ENCODE measurements at regions not wholly inside any gene's neighbourhood (a gene's known extent, or its start where the extent isn't known, plus 50 kb on each side); places are given as distances from the start of the nearest gene placed in this dataset.

DNA sequence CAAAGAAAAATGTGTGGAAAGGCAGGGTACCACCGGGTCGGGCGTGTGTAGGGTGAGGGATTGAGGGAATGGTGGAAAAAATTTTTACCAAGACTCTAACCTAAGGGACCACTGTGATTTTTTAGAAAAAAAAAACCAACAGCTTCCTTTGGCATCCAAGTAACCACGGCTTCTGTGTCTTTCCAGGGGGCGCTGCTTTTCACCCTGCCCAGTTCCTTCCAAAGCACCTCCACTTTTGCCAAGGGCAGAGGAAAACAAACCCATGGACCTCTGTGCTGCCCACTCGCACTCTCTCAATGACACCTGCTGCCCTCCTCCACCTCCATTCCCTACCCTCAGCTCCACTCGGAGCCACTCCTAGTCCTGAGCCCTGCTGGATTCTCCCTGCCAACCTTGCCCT is 381.0 kb downstream of the ENC1 start:
- no peak for DNase-seq (ENCODE audit: low read depth)

DNA sequence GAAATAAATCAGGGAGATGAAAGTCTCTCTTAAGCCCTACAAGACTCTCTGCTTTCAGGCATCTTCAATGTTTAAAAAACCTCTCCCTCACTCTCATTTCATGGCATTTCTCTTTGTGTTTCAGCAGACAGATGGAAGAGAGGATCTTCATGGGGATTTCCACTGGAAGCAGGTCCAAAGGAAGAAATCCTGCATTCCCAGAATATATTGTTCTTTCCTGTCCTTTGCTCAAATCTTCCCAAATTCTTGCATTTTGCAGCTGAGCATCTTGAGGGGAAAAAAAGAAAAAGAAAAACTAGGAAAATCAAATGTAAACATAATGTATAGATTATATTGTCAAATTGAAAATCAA is 382.2 kb downstream of the ENC1 start:
- DNase-seq (ENCODE audit: low read depth), result no peak

DNA sequence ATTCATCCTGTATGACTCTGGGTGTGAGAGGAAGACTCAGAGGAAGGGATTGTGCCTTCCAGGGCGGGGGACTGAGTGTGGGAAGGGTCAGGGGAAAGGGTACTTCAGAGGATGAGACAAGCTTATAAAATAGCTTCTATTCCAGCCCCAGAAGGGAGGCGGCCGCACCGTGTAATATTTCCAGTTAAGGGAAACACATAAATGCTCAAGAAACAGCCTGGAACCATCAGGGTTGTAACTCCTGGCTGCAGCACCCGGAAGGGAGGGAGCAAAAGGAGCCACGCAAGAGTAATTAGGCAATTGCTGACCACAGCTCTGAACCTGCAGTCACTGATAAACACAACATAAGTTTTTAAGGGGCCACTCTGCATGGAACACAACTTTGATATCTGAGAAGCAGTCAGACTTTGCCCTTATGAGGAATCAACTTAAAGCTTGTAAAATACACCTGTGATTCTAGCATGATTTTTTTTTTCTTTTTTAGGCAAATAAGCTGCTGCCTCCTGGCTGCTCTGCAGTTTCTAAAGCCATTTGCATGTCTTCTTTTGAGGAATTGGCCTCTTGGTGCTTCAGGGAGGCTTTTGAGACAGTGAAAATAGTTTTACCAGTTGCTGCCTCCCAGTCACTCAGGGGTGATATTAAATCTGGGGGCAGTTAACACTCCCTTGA is 382.7 kb downstream of the ENC1 start:
- peak; percentile 38 for DNase-seq (ENCODE audit: low read depth)

DNA sequence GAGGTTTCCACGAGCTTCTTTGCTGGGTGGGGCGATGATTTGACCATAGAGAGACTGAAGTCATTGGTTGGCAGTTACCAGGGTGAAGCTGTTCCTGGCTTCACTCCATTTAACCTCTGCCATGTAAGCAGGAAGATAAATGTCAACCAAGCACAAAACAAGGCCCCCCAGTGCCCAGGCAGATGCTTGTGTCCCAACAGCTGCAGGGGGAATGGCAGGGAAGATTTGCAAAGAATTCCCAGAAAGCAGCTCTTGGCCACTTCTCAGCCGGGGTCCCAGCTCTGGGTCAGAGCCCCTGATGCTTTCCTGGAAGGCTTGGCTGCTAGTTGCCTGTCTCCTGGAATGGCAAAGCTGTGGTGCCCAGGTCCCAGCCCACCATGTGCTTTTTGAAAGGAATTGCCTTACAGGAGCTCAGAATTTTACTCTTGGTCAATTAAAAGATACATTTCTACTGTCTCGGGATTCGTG is 383.4 kb downstream of the ENC1 start:
- no peak for DNase-seq (ENCODE audit: low read depth)

DNA sequence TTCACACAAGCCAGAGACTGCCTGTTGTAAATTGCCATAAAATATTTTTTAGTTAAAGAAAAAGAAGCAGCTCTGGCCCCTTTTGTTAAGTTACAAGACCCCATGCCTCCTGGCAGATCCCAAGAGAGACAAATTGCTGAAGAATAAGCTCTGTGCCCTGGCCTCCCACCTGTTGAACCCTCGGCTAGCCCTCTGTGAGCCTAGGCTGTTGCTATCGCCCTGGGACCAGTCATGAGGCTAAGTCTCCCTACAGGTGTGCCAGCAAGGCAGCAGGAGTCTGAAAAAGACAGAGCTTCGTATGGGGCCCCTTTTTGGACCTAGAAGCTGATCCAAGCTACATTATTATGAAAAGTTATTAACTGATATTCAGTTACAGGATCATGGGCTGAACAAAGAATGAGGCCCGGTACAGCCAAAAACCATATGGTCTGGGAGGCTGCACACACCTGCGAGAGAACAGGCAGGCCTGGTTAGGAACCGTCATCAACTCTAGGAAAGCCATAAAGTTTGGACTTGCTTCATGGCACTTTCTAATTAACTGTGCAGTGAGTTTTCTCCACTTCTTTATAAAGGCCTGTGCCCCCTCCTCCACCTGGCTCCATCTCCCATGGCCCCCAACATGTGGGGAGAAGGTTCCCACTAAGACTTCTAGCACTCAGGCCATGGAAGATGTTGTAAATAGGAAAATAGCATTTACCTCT is 384.7 kb downstream of the ENC1 start:
- no peak for DNase-seq (ENCODE audit: low read depth)

DNA sequence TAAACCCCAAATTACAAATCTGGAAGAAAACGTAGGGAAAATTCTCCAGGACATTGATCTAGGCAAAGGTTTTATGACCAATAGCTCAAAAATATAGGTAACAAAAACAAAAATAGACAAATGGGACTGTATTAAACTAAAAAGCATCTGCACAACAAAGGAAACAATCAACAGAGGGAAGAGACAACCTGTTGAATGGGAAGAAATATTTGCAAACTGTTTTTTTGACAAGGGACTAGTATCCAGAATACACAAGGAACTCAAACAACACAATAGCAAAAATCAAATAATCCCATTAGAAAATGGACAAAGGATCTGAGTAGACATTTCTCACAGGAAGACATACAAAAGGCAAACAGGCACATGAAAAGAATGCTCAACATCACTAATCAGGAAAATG is 386.3 kb downstream of the ENC1 start:
- DNase-seq (ENCODE audit: low read depth), result no peak

DNA sequence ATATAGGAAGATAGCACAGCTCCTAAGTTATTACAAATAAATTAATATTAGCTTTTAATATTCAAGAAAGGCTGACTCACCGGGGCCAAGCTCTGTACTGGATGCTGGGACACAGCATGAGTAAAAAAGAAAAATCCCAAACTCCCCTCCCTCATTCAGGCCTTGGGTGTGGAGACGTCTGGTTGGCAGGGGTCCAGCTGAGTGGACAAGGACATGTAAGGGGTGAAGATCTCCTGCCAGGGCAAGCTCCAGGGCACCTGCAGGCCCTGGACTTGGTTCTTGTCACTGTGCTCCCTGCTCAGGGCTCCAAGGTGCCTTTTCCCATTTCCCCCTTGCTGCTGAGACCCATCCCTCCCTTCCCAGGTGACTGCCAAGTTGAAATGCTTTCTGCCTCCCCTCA is 388.5 kb downstream of the ENC1 start:
- DNase-seq (ENCODE audit: low read depth), result no peak

DNA sequence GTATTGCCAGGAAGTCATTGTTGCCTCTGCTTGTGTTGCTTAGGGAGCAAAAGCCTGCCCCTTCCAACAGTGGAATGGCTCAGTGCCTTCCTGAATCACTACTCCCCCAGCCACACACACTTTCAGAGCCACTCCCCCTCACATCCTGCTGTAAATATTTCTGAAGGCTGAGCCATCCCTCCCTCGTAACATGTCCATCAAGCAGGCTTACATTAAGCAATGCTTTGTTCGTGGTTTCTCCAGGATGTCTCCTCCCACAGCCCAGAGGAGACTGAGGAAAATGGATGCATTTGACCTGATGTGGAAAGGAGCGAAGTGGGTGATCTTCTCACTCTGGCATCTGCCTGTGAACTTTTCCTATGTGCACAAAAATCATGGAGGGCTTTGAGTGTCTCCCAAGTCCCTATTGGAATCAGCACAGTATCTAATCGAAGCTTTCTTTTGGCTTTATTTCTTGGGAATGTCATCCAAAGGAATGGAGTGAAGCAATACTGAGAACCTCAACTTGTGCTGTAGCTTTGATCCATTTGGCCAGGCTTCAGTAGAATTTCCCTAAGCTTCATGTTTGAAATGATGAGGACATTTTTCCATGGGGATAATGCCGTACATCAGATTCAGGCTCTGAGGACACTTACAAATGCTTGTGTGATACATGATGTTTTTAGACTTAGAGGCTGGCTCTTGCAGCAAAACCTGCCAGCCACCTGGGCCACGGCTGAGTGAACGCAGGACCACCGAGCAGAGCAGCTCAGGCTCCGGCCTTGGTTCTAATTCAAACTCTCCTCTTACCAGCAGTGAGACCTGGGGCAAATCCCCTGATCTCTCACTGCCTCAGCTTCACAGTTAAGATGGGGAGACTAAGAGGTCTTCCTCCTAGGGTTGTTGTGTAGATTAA is 389.1 kb downstream of the ENC1 start:
- DNase-seq (ENCODE audit: low read depth), result peak; percentile 96

DNA sequence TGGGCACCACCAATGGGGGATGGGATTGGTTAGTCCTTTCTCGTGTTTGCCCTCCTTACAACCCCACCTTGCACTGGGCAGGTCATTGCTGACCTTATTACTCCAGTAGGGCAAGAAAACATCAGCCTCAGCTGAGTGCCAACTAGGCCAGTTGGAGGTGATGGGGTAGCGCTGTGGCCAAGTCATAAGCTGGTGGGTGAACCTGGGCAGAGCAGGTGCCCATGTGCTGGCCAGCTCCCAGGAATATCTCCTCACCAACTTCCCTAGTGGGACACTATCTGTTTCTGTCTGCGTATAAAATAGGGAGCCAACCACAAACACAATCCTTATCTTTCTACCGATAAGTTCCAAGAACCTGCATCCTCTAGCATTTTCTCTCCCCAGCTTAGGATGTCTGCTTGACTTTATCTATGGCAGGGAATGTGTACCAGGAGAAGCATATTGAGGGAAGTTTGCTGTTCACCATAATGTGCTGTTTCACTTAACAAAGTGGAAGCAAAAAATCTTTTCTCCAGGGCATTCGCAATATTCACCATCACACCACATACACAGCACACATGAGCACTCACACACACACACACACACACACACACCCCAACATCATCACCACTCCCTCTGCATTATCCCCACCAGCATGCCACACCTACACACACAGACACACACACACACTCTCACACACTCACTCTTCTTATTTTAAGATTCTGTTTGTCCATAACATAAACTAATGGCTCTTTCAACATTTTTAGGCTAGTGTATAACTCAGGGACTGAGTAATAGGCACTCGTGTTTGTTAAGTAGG is 390.0 kb downstream of the ENC1 start:
- no peak for DNase-seq (ENCODE audit: low read depth)

DNA sequence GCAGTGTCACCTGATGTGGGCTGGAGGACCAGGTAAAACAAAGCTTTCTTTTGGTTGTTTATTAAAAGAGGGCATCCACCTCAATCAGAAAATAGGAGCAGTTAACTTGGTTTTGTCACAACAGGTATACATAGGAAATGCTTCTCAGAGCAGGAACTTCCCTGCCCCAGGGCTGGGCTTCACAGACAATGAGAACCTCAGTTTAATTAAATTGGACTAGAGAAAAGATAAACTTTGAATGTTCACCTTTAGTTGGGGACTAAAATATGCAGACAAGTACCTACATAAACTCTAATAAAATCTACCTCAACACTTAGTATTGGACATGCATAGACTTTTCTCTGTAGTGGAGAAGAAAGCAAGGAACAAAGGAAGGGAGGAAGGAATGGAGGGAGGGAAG is 392.0 kb downstream of the ENC1 start:
- no peak for DNase-seq (ENCODE audit: low read depth)

DNA sequence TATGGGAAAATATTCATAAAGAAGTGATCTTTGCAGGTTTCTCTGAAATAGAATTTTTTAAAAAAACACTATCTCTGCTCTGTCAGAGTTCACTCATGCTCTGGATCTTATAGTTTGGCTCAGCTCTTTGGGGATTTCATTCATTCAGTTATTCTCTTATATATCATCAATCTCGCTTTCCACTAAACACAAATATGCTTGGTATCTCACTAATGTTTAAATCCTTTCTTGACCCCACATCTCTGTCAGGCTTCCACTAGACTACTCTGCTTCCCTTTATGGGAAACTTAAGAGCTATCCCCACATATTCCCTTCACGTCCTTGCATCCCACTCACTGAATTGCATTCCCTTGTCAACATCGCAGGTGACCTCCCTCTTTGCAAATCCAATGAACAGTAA is 396.1 kb downstream of the ENC1 start:
- no peak for DNase-seq (ENCODE audit: low read depth)

DNA sequence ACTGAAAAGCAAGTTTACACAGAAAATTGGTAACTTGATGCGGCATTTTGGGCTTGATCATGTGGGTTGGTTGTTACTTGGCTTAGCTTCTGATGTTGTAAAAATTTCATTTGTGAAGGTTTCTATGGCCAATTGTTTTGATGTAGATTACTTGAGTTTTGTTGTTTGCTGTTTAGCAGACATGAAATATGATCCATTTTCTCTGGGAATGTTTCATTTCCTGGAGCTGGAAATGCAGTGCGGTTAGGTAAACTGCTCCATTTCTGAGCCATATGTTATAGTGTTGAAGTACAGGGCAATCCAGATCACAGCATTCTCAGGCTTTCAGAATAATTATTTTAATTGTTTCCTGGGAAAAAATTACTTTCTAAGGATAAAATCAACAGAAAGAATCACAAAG is 396.9 kb downstream of the ENC1 start:
- DNase-seq (ENCODE audit: low read depth), result peak; percentile 53

DNA sequence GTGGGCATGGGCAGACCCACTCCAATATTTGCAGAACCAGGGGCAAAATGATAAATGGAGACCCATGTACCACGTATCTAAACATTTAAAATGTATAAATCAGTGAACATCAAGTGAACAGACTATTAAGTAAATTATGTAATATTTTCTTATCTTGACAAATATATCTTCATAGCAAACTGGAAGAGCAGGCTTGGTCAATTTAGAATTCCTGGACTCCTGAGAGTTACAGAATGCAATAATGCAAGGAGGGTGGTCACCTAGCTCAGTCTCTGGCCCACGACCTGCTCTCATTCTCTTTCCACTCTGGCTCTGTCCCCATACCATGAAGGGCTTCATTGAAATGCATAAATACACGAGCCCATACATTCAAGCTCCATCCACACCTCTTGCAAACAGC is 398.0 kb downstream of the ENC1 start:
- no peak for DNase-seq (ENCODE audit: low read depth)

DNA sequence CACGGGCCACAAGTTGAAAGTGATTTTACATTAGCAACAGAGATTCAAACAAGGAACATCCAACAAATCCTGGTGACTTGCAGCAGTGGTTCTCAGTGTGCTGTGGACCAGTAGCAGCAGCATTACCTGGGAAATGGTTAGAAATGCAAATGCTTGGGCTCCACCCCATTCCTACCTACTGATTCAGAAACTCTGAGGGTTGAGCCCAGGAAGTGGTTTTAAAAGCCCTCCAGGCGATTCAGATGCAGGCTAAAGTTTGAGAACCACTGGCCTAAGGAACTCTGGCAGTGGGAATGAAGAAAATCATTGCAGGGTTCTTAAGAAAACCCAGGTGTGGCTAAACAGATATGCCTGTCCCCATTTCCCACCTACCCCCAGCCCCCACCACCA is 398.8 kb downstream of the ENC1 start:
- DNase-seq (ENCODE audit: low read depth), result peak; percentile 98

DNA sequence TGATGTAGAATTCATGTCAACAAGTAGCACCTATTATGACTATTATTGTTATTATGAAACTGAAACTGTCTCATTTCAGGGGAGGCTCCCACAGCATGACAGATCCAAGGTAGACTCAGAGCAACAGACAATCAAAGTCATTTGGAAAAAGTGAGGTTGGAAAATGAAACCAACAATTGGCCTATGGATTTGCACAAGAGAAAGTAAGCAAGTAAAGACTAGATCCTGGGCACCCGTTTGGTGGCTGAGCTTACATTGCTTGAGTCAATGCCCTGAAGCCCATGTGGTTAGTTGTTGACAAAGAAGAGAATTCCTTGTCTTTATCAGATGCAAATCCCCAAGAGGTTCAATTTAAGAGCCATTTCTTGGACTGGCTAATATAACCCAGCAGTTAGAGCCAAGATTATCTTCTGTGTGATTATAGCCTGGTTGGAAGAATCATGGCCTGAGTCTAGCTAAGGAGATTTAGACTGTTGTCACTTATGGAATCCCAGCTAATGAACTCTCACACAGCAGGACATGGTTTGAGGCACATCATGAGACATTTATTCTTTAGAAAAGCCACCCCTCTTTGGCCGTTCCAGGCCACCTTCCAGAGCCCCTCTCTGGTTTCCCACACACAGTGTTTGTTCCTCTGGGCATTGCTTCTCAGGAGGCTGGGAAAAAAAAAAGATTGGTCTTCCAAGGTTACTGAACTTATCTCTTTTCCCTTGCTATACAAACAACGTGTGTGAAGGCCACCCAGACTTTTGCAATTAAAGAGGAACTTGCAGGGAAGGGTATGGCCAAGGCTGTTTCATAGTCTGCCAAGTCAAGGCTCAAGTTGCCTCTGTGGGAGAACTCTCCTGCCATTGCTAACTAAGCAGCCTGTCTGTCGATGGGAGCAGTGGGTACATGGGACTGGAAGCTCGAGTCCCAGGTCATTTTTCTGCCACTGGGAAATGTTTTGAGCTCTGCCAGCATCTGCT is 399.5 kb downstream of the ENC1 start:
- peak; percentile 97 for DNase-seq (ENCODE audit: low read depth)

DNA sequence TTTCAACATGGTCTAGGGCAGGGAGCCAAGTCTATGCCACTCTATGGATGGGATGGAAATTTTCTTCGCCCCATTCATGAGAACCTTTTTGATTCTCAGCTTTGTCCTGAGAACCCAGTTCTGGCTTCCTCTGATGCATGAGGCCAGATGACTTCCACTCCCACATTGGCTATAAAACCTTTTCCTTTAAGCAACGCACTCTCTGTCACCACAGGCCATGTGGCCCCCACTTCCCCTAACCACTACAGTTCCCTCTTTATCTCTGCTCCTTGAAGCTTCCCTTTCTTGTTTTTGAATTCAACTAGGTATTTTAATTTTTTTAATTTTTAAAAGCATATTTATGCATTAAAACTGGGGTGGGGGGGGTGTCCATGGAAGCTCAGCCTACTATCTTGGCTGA is 401.3 kb downstream of the ENC1 start:
- no peak for DNase-seq (ENCODE audit: low read depth)

DNA sequence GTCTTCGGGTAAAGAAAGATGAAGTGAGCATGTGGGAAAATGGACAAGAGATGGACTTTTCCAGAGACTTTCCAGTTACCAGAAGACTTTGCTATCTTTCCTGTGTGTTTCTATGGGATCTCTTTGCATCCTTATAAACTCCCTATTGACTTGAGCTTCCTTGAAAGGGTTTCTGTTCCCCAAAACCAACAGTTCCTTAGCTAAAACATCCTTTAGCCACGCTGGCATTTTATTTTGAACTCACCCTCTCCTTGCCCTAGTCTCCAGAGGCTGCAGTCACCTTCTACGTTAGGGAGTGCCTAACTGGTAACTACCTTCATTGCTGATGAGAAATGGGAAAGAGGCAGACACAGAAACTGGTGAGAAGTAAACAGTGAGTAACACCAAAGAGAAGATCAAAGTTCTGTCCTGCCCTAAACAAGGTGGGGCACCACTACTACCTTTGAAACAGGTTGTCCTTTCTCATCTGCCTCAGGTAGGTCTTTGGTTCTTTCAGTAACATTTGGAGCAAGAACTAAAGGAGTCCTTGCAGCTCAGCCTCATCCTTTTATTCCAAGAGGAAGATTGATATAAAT is 402.9 kb downstream of the ENC1 start:
- DNase-seq (ENCODE audit: low read depth), result no peak

DNA sequence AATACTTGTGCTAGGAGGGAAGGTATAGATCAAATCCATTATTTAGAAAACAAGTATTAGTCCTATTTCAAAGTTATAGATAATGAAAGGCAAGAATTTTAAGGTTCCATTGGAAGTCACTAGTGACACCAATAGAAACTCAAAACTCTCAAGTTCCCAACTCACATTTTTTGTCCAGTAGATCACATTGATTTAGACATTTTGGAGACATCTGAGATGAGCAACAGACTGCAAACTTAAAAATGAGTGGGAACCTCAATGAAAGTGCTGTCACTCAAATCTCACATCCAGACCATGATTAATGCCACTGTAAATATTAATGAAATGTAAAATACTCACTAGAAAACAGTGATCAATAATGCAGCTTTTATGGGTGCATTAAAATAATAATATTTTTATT is 405.0 kb downstream of the ENC1 start:
- DNase-seq (ENCODE audit: low read depth), result peak; percentile 13

DNA sequence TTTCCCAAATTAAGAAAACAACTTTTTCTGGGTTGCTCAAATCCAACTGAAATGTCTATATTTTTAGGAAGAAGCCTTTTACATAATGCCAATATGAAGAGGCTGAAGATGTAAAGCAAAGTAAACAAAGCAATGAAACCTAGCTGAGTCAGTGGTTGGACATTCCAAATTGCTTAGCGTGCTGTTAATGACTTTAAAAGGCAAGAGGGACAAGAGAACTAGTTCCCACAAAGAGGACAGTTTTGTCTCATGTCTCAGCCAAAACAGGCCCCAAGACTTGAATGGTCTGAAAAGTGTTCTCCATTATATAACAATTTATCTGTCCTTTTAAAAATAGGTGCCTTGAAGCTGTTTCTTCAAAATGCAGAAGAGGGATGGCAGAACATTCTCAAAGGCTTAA is 407.0 kb downstream of the ENC1 start:
- peak; percentile 90 for DNase-seq (ENCODE audit: low read depth)

DNA sequence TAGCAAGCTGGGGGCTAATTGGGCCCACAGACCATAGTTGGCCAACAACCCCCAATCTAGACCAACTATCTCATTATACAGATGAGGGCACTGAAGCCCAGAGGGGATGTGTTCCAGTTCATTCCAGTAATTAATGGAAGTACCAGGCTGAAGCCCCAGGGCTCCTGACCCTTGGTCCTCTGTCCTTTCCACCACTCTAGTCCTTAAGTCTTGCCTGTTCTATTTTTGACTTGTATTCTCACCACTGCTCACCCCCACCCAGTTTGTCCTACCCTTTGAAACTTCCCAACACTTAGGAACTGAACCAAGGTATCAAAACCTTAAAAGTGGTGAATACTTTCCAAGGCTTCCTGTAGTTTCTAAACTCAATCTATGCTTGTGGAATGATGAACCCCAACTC is 407.4 kb downstream of the ENC1 start:
- DNase-seq (ENCODE audit: low read depth), result peak; percentile 51
